Sigmoid colon (tissue), 6 donors: ENCODE measurements at regions not wholly inside any gene's neighbourhood (a gene's known extent, or its start where the extent isn't known, plus 50 kb on each side); places are given as distances from the start of the nearest gene placed in this dataset.
"Not testable (repeated sequence)": the region's sequence is repeated elsewhere in the genome, so short reads cannot be mapped to it uniquely, and the experiment has no call there.

Source experiments
- DNase-seq: peaks from one replicate; pipeline ENCODE4 v3.0.0-alpha.2; 2019
- H3K27ac ChIP-seq, 4 donors: fragments of 200-600 bp; sonication (generic); one replicate each; pipeline ENCODE4 v1.5.1; 2016 to 2019; ENCODE audit warnings: mild to moderate bottlenecking in 1 of 4
- H3K27me3 ChIP-seq, 3 donors: fragments of 200-600 bp; sonication (generic); one replicate each; pipeline ENCODE4 v1.5.1; 2019; ENCODE audit warnings: mild to moderate bottlenecking in 1 of 3
- H3K36me3 ChIP-seq, 4 donors: fragments of 200-600 bp; sonication (generic); one replicate each; pipeline ENCODE4 v1.5.1; 2016 to 2019
- H3K4me1 ChIP-seq, 4 donors: fragments of 200-600 bp; sonication (generic); one replicate each; pipeline ENCODE4 v1.5.1; 2017 to 2019
- H3K4me3 ChIP-seq, 4 donors: fragments of 200-600 bp; sonication (generic); one replicate each; pipeline ENCODE4 v1.5.1; 2017 to 2019; ENCODE audit warnings: mild to moderate bottlenecking in 2 of 4, moderate library complexity in 1 of 4
- H3K9me3 ChIP-seq, 4 donors: fragments of 200-600 bp in 3 of 4; sonication (generic) in 3 of 4; one replicate each; pipeline versions ENCODE4 v1.5.1 to v1.6.1; 2013 to 2019
- EP300 ChIP-seq, 4 donors: sonication (generic); formaldehyde crosslinking; IDR thresholded peaks; one replicate each; pipeline ENCODE4 v1.6.1; 2017; ENCODE audit warnings: antibody characterized with exemption in 4 of 4
- POLR2A ChIP-seq, 2 donors: fragments of 450-650 bp; IDR thresholded peaks; one replicate each; pipeline ENCODE4 v1.6.1; 2016; ENCODE audit warnings: antibody characterized with exemption in 2 of 2, mild to moderate bottlenecking in 2 of 2, moderate library complexity in 2 of 2
- POLR2AphosphoS5 ChIP-seq, 4 donors: sonication (generic); formaldehyde crosslinking; IDR thresholded peaks; one replicate each; pipeline ENCODE4 v1.6.1; 2017; ENCODE audit warnings: antibody characterized with exemption in 4 of 4
- WGBS, 2 donors: extraction: QIAGEN DNeasy Blood & Tissue Kit; methylation state at CpG; one replicate each; pipeline ENCODE4 v1.1.7; 2013; 5-methylcytosine and 5-hydroxymethylcytosine counted together
- intact Hi-C: fragments of 100-400 bp; cut with DNase I; formaldehyde crosslinking; loops from one replicate; pipeline ENCODE4 v1.15.1; 2023
- TF ChIP-seq, protein P1 (sequence below), 4 experiments: fragments of 450-650 bp in 3 of 4; fragments of 200-600 bp in 1 of 4; IDR thresholded peaks; one replicate each; pipeline ENCODE4 v1.5.1; 2016 to 2019; ENCODE audit warnings: antibody characterized with exemption in 4 of 4, mild to moderate bottlenecking in 3 of 4, moderate library complexity in 2 of 4
- donor health status: healthy with polysubstance abuse.
- donor health status: healthy.

DNA sequence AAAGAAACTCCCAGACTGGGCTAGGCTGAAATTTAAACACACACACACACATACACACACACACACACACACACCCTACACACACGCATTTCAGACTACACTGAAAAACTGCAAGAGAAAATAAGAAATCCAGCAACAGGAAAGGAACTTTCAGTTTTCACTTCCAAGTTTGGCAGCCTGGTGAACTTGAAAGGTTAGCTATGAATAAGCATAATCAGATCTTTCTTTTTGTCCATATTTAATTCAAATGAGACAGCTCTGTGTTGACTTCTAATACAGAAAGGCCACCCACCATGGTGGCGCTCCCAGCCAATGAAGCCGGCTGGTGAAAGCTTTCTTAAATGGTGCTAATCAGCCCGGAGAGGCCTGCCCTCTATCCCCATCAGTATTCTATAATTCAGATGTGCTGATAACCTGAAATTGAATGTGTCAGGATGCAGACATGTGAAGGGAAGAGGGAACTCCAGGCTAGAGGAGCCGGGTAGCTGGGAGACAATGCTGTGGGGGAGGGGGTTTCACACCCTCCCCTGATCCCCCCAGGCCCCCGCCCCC lies 108.3 kb upstream of the ZNF536 start:
- no peaks in the 10 kb centered on the region for H3K36me3 ChIP-seq
- no peak overlapping the region for H3K27ac ChIP-seq
- no peaks in the 10 kb centered on the region for H3K4me1 ChIP-seq
- H3K9me3 ChIP-seq = no peaks in the 10 kb centered on the region
- no peak for TF ChIP-seq POLR2AphosphoS5 (IDR thresholded peaks at IDR 0.05)
- TF ChIP-seq, protein P1, sequence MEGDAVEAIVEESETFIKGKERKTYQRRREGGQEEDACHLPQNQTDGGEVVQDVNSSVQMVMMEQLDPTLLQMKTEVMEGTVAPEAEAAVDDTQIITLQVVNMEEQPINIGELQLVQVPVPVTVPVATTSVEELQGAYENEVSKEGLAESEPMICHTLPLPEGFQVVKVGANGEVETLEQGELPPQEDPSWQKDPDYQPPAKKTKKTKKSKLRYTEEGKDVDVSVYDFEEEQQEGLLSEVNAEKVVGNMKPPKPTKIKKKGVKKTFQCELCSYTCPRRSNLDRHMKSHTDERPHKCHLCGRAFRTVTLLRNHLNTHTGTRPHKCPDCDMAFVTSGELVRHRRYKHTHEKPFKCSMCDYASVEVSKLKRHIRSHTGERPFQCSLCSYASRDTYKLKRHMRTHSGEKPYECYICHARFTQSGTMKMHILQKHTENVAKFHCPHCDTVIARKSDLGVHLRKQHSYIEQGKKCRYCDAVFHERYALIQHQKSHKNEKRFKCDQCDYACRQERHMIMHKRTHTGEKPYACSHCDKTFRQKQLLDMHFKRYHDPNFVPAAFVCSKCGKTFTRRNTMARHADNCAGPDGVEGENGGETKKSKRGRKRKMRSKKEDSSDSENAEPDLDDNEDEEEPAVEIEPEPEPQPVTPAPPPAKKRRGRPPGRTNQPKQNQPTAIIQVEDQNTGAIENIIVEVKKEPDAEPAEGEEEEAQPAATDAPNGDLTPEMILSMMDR (IDR thresholded peaks at IDR 0.05) = no peak
- no peak for TF ChIP-seq POLR2A (IDR thresholded peaks at IDR 0.05)
- H3K27me3 ChIP-seq = peaks cover 0 to 27% (median 0%) of the 10 kb centered on the region in 3 donors
- WGBS, 2 donors = 34 to 39% methylated on average over 6 of the region's 6 CpGs
- no peak for DNase-seq
- intact Hi-C loops = no loop called here
- no peak overlapping the region for H3K4me3 ChIP-seq

GRCh38 chr19:30265918-30266317 lies 106.3 kb upstream of the ZNF536 start:
- peaks cover 0 to 25% (median 0%) of the 10 kb centered on the region in 3 donors for H3K27me3 ChIP-seq
- H3K36me3 ChIP-seq, intact Hi-C loops, H3K4me3 ChIP-seq, DNase-seq, H3K9me3 ChIP-seq, H3K4me1 ChIP-seq, H3K27ac ChIP-seq: not testable (repeated sequence)
- 61 to 69% methylated on average over 2 of the region's 2 CpGs for WGBS, 2 donors

- intact Hi-C loops = no loop called here
- WGBS, 2 donors = 73 to 82% methylated on average over 6 of the region's 6 CpGs
- Histone ChIP-seq H3K27me3 (peaks cover 0 to 25% (median 0%) of the 10 kb centered on the region in 3 donors), H3K27ac (no peak overlapping the region), H3K36me3 (no peaks in the 10 kb centered on the region), H3K9me3 (no peaks in the 10 kb centered on the region), H3K4me3 (no peak overlapping the region), H3K4me1 (no peaks in the 10 kb centered on the region)
- no peak for DNase-seq
- TF ChIP-seq POLR2A (IDR thresholded peaks at IDR 0.05) (no peak), POLR2AphosphoS5 (IDR thresholded peaks at IDR 0.05) (no peak), EP300 (IDR thresholded peaks at IDR 0.05) (no peak)
- TF ChIP-seq, protein P1 (IDR thresholded peaks at IDR 0.05) = no peak
Measured at GRCh38 chr19:30266687-30267086, 105.5 kb upstream of the ZNF536 start.

DNA sequence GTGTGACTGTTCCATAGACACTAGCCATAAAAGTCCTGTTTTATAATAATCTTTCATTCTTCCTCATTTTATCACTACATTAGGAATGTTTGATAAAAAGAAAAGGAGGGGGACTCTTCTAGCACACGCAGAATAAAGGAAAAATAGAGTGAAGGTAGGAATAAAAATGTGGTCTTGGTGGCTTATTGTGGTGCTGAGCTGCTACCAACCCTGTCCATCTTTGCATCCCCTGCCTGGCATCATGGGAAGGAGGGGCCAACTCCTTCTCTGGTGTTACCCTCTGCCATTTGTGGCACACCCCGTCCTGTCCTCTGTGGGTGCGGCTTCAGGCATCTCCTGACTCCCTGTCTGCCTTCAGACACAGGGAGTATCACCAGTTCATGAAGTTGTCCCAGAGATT lies 104.9 kb upstream of the ZNF536 start:
- TF ChIP-seq POLR2A (IDR thresholded peaks at IDR 0.05) (no peak), EP300 (IDR thresholded peaks at IDR 0.05) (no peak), POLR2AphosphoS5 (IDR thresholded peaks at IDR 0.05) (no peak)
- H3K36me3 ChIP-seq = no peaks in the 10 kb centered on the region
- H3K27ac ChIP-seq = no peak overlapping the region
- DNase-seq = no peak
- intact Hi-C loops = no loop called here
- no peak overlapping the region for H3K4me3 ChIP-seq
- H3K27me3 ChIP-seq = peaks cover 0 to 19% (median 0%) of the 10 kb centered on the region in 3 donors
- no peaks in the 10 kb centered on the region for H3K9me3 ChIP-seq
- WGBS, 2 donors = 37 to 82% methylated on average over 3 of the region's 3 CpGs
- H3K4me1 ChIP-seq = no peaks in the 10 kb centered on the region

- H3K4me3 ChIP-seq = no peak overlapping the region
- H3K27ac ChIP-seq = no peak overlapping the region
- H3K27me3 ChIP-seq = peaks cover 0 to 11% (median 0%) of the 10 kb centered on the region in 3 donors
- intact Hi-C loops = no loop called here
- 67 to 70% methylated on average over 9 of the region's 9 CpGs for WGBS, 2 donors
- H3K4me1 ChIP-seq = no peaks in the 10 kb centered on the region
- no peak for TF ChIP-seq POLR2A (IDR thresholded peaks at IDR 0.05)
- TF ChIP-seq, protein P1 (IDR thresholded peaks at IDR 0.05) = no peak
- TF ChIP-seq POLR2AphosphoS5 (IDR thresholded peaks at IDR 0.05) = no peak
- no peak for TF ChIP-seq EP300 (IDR thresholded peaks at IDR 0.05)
- peaks cover 0 to 8% (median 3%) of the 10 kb centered on the region in 4 donors for H3K9me3 ChIP-seq
- no peaks in the 10 kb centered on the region for H3K36me3 ChIP-seq
- DNase-seq = no peak
Measured at GRCh38 chr19:30268601-30269000, 103.6 kb upstream of the ZNF536 start.

DNA sequence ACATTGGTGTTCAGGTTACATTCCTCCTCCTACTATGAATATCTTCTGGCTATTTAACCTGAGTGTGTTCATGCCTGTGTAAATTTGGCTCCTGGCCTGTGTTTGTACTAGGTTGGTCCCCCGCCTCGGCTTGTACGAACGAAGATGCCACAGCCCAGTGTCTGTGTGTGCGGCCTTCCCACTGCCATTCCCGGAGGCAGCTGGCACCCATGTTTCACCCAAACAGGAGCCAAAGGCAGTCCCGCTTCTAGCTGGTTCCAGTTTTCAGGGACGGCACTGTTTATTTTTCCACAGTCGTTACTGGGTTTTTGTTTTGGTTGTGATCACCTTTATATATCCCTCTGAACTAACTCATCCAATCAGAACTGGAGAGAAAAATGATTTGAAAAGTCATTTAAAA lies 102.5 kb upstream of the ZNF536 start:
- TF ChIP-seq POLR2A (IDR thresholded peaks at IDR 0.05) = no peak
- no peak for TF ChIP-seq EP300 (IDR thresholded peaks at IDR 0.05)
- TF ChIP-seq POLR2AphosphoS5 (IDR thresholded peaks at IDR 0.05) = no peak
- TF ChIP-seq, protein P1 (IDR thresholded peaks at IDR 0.05) = no peak
- intact Hi-C loops = no loop called here
- DNase-seq = no peak
- Histone ChIP-seq H3K4me3 (no peak overlapping the region), H3K36me3 (no peaks in the 10 kb centered on the region), H3K27ac (no peak overlapping the region), H3K9me3 (peaks cover 0 to 8% (median 3%) of the 10 kb centered on the region in 4 donors), H3K27me3 (peaks cover 0 to 11% (median 0%) of the 10 kb centered on the region in 3 donors), H3K4me1 (no peaks in the 10 kb centered on the region)
- 68 to 79% methylated on average over 9 of the region's 9 CpGs for WGBS, 2 donors
